IPS-NIHi11 (cell line): ENCODE measurements at regions not wholly inside any gene's neighbourhood (a gene's known extent, or its start where the extent isn't known, plus 50 kb on each side); places are given as distances from the start of the nearest gene placed in this dataset.
"Not testable (repeated sequence)": the region's sequence is repeated elsewhere in the genome, so short reads cannot be mapped to it uniquely, and the experiment has no call there.

Source experiments
- DNase-seq: peaks from one replicate; pipeline ENCODE4 v3.0.0; 2012; ENCODE audit warnings: mixed read lengths, low spot score

DNA sequence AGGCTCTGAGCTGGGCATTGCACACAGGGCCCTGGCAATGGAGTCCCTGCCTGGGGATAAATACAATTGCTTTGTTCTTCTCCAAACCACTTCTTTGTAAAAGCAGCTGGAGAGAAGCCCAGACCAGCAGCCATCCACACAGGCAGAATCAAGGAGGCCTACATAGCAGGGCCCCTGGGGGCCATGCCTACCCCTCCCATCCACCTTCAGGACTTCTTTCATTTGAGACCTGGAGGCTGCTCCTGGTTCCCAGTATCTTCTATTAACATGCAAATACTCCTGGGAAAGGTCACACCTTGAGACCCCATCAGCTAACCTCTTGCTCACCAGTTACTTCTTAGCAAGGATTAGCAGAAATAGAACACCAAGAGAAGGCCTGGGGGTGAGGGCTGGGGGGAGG lies 511.1 kb downstream of the SOX6 start:
- DNase-seq = peak; percentile 42

DNA sequence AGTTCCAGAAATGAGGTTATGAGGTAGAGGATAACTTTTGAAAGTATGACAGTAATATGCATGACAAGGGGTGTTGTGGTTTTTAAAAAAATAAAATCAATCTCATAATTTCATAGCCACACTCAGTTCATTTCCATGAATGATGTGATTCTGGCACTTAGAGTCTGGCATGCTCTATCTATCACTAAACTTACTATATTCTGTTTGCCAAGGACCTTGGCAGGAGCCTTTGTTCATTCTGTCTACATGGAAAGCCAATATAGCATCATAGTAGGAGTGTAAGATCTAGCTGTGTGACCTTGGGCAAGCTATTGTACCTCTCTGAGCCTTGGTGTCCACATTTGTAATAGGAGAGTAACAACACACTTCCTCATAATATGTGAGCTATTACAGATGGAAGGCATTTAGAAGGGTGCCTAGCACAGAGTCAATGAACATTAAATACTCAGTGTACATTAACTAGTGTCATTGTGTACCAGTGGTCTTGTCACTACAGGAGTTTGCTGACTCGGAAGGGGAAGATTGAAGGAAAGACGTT lies 507.6 kb downstream of the SOX6 start:
- DNase-seq = no peak

DNA sequence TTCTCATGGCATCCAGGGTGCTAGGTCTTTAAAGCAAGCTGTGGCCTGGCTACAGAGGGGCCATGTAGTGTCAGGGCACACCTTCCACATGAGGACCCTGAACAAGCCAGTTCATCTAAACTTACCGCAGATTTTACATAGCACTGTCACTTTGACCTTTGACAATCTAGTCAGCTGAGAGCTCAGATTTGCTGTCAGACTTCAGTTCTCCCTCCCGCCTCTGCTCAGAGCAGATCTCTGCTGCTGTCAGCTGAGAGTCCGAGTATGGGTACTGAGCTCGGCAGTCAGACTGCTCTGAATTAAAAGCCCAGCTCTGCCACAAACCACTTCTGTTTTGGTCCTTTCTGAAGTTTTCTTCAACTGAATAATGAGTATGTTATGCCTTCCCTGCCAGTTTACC lies 507.1 kb downstream of the SOX6 start:
- DNase-seq = no peak

DNA sequence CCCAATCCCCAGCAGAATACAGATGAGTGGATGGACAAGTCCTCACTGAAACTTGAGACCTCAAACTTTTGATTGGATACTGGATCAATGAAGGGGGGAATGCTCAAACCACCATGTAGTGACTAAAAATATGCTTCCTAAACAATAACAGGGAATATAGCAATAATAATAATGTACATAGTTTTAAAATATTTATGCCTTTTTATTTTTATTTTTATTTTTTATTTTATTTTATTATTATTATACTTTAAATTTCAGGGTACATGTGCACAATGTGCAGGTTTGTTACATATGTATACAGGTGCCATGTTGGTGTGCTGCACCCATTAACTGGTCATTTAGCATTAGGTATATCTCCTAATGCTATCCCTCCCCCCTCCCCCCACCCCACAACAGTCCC lies 506.0 kb downstream of the SOX6 start:
- DNase-seq = not testable (repeated sequence)

DNA sequence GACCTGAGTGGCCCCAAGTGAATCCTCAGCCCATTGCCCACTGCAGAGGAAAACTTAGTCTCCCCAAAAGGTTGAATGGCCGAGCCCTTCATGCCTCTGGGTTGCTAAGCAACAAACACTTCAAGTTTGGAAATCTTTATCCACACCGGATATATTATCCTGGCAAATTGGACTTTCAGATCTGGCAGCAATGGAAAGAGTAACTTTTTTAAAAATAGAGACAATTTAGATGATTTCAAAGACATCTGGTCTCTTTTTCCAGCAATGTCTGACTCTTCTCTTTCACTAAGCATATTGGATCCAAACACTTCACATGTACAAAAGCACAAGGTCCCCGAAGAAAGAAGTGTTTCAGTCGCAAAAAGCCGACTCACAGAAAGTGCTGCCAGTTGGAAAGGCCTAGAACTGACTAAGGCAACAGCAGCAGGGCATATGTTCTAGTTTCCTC lies 505.3 kb downstream of the SOX6 start:
- no peak for DNase-seq

DNA sequence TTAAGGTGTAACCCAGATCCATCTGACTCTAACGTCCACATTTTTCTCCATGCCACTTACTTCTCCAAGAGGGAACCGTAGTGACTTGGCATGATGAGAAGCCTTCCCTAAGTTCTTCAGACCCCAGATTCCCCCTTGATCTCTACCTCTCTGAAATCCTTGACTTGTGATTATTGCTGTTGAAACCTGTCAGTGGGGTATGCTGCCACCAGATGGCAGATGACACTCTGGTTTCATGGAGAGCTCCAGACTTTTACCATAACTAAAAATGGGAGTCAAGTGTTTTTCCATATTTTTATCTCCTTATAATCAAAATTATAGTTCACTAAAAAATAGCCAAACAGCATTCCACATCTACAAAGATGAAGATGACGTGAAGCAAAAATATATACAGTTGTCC lies 504.2 kb downstream of the SOX6 start:
- DNase-seq = peak; percentile 27

DNA sequence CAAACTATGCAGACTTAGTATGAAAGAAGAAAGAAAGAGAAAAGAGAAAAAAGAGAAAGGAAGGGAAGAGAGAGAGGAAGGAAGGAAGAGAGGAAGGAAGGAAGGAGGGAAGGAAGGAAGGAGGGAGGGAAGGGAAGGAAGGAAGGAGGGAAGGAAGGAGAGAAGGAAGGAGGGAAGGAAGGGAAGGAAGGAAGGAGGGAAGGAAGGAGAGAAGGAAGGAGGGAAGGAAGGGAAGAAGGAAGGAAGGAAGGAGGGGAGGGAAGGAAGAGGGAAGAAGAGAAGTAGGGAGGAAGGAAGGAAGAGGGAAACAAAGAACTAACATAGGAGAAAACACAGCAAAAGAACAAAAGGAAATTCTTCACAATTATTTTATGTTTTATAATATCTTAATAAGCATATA lies 502.1 kb downstream of the SOX6 start:
- DNase-seq = no peak

DNA sequence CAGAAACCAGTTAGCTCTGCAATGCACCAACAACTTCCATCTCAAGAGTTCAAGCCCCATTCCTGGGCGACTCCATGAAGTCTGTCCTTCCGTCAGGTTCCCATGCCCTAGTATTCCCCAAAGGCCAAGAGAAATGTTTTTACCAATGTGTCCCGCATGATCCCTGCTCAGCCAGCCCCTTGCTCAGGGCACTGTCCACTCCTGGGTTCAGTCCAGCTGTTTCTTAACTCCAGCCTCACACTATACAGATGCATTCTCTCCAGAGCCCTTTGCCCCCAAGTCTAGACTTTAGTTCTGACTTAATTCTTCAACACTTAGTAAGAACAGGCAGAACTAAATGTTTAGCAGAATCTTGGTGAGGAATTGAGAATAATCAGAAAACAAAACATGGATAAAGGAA lies 497.5 kb downstream of the SOX6 start:
- DNase-seq = no peak

DNA sequence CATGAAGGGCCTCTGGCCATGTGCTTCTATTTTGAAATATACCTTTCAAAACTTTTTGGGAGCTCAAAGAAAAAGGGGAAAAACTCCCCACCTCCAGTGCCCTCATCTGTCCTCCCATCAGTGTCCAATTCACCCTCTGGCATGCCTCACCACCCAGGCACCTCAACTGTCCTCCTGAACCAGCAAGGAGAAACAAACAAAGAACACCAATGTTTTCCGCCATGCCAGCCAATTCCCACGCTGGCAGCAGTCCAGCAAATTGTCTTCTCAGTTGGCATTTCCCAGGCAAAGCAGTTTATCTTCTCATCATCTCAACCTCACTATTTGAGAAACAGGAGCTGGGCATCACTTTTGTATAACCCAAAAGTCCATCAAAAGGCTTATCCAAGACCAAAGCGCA lies 496.9 kb downstream of the SOX6 start:
- no peak for DNase-seq

DNA sequence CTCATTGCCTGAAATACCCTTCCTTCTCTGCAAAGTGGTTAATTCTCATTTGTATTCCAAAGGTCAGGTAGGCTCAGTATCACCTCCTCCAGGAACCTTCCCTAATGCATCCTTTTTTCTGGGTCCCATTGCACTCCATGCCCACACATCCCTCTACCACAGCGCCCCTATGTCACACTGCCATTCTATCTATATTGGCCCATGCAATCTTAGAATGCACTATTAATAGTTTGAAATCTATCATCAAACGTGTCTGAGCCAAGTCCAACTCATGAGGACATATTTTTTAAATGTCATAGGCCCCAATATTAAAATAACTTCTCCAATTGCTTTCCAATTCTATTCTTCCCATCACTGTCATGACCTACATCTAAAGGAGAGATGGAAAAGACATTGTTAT lies 495.1 kb downstream of the SOX6 start:
- DNase-seq = no peak

DNA sequence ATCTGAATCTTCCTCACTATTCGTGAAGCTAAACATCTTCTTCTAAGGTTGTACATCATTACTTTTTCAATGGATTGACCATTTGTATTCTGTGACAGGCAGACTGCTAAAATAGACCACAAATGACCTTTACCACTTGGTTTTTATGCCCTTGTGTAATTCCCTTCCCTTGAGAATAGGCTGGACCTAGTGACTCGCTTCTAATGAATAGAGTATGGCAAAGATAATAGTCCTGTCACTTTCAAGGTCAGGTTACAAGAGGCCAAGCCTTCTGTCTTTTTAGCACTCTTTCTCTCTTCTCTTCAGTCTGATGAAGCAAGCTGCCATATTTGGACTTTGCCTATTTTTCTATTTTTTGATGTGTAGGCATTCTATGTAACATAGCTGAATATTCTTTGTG lies 492.9 kb downstream of the SOX6 start:
- no peak for DNase-seq

DNA sequence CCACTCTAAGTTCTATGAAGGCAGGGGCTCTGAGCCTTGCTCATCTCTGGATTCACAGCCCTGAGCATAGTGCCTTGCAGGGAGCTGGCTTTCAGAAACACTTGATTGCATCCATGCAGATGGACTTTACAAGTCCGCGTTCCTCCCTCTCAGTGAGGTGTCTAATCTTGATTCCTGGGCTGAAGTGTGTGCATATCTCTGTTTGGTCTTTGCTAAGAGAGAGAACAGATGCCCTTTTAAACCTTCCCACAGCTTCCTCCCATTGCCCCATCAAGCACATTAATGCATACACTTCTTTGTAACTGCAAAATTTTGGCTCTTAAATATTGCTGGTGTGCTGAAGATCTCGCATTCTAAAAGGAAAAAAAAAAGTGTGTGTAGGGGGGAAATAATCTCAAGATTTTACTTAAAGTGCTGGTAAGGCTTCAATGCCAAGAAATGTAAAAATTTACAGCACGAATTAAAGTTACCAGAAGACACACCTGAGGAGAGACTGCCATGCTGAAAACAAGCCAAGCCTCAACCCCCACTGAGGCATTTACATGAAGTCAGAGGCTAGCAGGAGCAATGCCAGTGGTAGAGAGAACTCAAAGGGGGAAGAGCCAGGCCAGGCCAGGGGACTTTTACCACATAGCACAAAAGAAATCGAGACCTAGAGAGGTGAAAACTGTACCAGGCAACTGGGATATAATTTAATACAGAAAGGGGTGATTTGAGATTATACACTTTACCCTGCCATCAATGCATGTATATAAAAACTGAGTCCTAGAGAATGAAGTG lies 492.1 kb downstream of the SOX6 start:
- no peak for DNase-seq

DNA sequence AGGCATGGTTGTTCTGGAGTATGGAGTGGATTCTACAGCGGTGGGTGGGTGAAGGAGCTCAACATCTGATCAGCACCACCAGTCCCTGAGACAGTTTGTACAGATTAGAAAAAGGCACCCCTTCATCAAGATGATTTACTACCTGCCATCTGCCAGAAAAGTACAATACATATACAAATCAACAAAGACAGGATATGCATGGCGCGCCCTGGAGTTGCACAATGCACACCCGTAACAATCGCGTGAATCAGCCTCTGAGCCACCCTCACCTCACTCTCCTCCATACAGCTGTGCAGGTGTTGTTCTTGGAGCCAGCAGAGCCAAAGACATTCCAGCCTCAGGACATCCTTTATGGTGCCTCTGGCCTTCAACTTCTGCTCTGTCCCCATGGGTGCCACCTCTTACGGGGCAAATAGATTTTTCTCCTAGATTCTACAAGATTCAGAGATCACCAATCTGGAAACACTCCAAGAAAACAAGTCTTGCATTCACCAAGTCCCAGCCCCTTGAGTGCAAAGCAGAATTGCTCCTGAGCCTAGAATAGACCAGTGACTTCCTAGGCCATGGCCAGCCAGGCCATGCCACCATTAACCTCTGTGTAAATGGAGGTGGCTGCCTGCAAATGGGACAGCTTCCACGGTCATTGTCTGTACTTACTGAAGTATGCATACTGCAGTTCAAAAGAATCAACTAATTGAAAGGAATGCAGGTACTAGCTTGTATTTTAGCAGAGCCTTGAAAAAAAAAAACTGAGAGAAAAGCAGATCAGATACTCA lies 490.9 kb downstream of the SOX6 start:
- DNase-seq = no peak

DNA sequence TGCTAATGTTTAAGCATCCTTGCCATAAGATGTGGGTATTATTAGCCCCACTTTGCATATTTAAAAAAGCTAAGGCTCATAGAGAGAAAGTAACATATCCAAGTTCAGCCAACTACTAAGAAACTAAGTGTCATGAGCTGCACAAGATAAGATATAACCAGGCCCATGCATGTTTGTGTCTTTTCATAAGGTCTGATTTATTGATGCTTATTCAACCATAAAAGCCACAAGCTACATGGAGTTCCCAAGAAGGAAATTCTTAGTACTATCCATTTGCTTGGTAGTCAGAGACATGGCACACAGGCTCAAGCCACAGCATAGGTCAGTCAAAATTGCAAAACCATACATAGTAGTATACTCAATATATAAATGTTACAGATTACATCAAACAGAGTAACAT lies 488.5 kb downstream of the SOX6 start:
- DNase-seq = no peak

DNA sequence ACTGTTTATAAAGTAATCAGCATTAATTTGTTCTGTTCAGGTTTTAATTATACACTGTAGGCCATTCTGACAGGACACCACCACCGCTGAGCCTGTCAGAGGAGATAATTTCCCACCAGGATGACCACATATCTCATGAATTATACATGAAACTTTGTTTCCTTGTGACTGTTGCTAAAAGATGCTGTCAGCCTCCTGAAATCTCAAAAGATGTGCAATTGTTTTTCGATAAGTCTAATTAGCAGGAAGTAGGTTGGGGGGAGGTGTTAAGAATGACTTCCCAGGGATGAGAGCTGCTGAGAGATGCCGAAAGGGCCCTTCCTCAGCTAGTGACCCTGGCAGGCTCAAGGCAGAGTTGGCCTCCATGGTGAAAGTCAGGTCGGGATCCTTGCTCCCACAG lies 485.4 kb downstream of the SOX6 start:
- no peak for DNase-seq

DNA sequence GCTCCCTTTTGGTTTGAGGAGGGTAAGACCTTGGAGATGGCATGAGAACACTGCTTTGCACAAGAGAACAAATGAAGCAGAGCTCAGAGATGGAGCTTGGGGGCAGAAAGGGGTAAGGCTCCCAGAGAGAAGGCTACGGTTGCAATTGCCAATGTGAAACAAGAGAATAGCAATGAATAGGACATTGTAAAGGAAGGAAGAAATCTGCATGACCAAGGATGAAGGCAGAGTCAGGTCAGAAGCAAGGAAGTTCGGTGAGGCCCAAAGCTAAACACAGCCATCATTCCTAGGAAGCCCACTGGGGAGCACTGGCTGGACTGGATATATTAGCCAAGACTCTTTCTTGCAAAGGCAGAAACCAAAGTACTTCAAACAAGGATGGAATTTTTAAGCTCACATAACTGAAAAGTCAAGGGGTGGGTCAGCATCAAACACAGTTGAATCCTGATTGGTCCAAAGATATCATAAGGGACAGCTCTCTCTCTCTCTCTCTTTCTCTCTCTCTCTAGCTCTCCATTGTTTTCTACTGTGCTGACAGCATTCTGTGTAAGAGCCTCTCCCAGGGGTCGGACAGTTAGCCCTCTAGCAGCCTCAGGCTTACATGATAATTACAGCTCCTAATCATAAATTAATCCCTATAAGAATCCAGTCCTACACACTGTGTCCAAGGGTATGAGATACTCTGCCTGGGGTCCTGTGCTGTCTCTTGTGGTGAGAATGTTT lies 484.3 kb downstream of the SOX6 start:
- peak; percentile 19 for DNase-seq

DNA sequence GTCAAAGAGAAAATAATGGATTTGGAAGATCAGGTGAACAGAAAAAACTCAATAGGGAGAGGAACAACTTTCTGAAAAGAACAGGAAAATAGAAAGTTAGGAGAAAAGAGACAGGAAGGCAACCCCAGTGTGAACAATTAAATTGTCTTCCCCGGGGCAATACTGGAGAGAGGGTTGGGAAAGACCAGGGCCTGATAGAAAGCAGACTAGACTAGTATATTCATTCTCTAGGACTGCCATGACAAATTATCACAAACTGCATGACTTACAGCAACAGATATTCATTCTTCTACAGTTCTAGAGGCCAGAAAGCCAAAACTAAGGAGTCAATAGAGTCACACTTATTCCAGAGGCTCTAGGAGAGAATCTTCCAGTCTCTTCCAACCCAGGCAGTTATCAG lies 482.8 kb downstream of the SOX6 start:
- no peak for DNase-seq

DNA sequence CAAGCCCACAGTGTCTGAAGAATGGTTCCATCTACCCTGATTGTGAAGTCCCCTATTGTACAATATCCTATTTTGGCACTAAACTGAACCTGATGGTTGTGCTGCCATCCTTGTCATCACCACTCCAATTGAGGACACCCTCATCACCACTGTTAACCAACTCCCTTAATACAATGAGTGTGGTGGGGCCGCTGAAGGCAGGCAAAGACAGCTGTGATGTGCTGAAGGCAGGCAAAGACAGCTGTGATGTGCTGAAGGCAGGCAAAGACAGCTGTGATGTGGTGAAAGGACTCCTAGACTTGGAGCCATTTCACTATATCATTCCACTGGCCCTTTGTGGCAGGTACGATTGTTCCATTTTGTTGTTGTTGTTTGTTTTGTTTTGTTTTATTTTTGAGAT lies 481.6 kb downstream of the SOX6 start:
- no peak for DNase-seq

DNA sequence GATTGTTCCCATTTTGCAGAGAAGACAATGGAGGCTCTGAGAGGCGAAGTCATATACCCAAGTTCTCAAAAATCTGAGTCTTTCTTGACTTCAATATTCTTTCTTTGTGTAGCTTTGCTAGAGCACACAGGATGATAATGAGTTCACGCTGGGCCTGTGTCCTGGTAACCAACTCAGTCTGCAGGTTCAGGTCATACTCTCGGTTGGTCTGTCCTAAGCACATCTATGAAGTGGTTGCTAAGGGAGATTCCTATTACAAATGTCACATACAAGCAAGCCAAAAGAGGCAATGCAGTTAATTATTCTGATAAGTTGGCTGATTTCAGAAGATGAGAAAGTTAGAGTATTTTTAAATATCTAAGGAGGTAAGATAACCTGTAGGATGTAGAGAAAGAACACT lies 481.0 kb downstream of the SOX6 start:
- DNase-seq = no peak

DNA sequence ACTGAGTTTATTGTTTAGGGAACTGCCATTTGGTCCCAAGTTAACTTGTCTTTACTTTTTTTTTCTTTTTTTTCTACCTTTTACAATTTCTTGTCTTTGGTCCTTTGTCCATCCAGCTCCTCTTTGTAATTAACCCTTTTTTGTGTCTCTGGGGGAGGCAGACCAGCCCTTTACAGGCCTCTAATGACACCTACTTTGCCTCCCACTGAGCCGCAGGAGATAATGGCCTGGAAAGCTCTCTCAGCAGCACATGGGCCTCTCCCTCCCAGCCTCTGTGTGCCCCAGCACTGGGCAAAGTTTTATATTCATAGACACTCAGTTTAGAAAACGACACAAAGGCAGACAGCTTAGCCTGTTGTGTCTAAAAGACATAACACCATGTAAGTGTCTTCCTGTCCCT lies 480.4 kb downstream of the SOX6 start:
- DNase-seq = no peak

DNA sequence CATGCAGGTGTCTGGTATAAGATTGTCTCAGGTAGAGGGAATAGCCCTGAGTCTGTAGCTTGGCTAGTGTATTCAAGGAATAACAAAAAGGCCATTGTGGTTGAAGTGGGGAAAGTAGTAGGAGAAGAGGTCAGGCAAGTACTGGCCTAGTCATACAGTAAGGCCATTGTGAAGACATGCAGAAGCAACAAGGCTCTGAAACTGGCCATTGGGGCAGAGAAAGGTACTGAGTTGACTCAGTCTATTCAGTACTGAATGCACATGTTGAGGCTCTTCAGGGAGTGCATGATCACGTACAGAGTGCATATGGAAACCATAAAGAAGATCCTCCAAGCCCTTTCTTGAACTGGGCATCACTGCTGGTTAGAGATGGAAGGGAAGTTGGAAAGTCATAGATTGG lies 477.6 kb downstream of the SOX6 start:
- DNase-seq = no peak

DNA sequence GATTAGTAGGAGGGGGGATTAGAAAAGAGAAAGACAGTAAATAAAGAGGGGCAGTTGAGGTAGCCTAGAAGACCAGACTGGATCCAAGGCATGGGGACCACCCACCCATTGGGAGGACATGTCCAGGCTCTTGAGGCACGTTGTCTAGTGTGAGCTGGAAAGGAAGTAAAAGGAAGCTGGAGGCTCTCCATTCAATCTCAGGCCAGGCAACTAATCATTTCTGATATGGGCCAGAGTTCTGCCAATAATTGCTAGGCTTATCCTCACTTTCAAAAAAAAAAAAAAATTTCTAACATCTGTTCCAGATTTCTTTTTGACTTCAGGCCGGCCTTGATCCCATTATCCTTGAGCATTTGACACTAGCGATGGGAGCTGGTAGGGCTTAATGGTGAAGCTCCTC lies 476.1 kb downstream of the SOX6 start:
- no peak for DNase-seq
